ENCODE measurements at regions not wholly inside any gene's neighbourhood (a gene's known extent, or its start where the extent isn't known, plus 50 kb on each side); places are given as distances from the start of the nearest gene placed in this dataset.

GRCh38 chr17:74140282-74140681, 63.2 kb upstream of the RPL38 start:
- Histone ChIP-seq H3K4me1 (replicated peaks in 1 of 4; ENCODE audit: control insufficient read depth in 3 of 4, insufficient read depth in 4 of 4, low read length in 3 of 4) (no peaks in the 10 kb centered on the region), H2BK15ac (ENCODE audit: low read length) (no peak overlapping the region), H3K14ac (ENCODE audit: insufficient read length) (no peak overlapping the region), H2BK5ac (ENCODE audit: low read depth, low read length) (no peak overlapping the region), H3K27ac (ENCODE audit: low read depth, low read length) (no peak overlapping the region), H3K9ac (replicated peaks in 1 of 4; ENCODE audit: extremely low read depth in 1 of 4, low read depth in 3 of 4, low read length in 3 of 4) (no peak overlapping the region), H4K91ac (replicated peaks; ENCODE audit: insufficient read length, low read length) (no peak overlapping the region), H3K56ac (replicated peaks; ENCODE audit: insufficient read length, low read depth, low read length) (no peak overlapping the region), H3K23ac (ENCODE audit: insufficient read length) (no peak overlapping the region), H2BK12ac (ENCODE audit: low read depth, low read length) (no peak overlapping the region), H3K23me2 (ENCODE audit: low read depth, low read length) (no peaks in the 10 kb centered on the region), H3K4ac (replicated peaks; ENCODE audit: insufficient read length, low read depth, low read length) (no peak overlapping the region), H3K4me2 (ENCODE audit: insufficient read depth in 1 of 2, low read depth in 2 of 2, low read length in 2 of 2) (no peak overlapping the region), H4K20me1 (replicated peaks in 1 of 2; ENCODE audit: control insufficient read depth in 1 of 2, insufficient read depth in 2 of 2, low read length in 2 of 2) (no peaks in the 10 kb centered on the region), H2BK20ac (ENCODE audit: low read length) (no peak overlapping the region), H3K36me3 (ENCODE audit: control insufficient read depth in 2 of 4, insufficient read depth in 4 of 4, low read length in 3 of 4) (no peaks in the 10 kb centered on the region), H4K5ac (ENCODE audit: insufficient read length, low read depth, low read length) (no peak overlapping the region), H3K27me3 (replicated peaks in 1 of 4; ENCODE audit: control insufficient read depth in 3 of 4, extremely low read depth in 1 of 4, insufficient read depth in 3 of 4, low read length in 3 of 4) (no peaks in the 10 kb centered on the region), H3K18ac (ENCODE audit: extremely low read depth, low read length) (no peak overlapping the region), H2BK120ac (replicated peaks; ENCODE audit: low read depth, low read length) (no peak overlapping the region), H4K8ac (ENCODE audit: extremely low read depth, insufficient read depth, low read length) (no peak overlapping the region), H3K9me3 (ENCODE audit: insufficient read depth in 2 of 2, low read depth in 1 of 2, low read length in 1 of 2) (peaks cover 3 to 15% of the 10 kb centered on the region in 2 experiments; a peak in 3 of 4 replicates), H2AFZ (ENCODE audit: low read length) (no peak overlapping the region), H3K79me1 (ENCODE audit: low read depth, low read length) (no peaks in the 10 kb centered on the region), H3K4me3 (ENCODE audit: extremely low read depth in 1 of 4, insufficient read depth in 2 of 4, low read depth in 3 of 4, low read length in 4 of 4) (no peak overlapping the region), H2AK5ac (ENCODE audit: low read depth, low read length) (no peak overlapping the region), H3K79me2 (ENCODE audit: control insufficient read depth in 1 of 2, insufficient read depth in 2 of 2, low read length in 2 of 2) (no peaks in the 10 kb centered on the region)
- CTCF ChIA-PET (ENCODE audit: partially characterized antibody) = interaction anchor here (0.6 to 2.1 kb wide), 5 partner anchors 10 to 1154 kb away, joined by 3 to 8 read pairs (median 3); no protein-coding TSS in a partner anchor
- no peak for FAIRE-seq
- TF ChIP-seq BCL11A (IDR thresholded peaks at IDR 0.05; ENCODE audit: low read depth in 2 of 2, low read length in 2 of 2) = no peak
- TF ChIP-seq NRF1 (IDR thresholded peaks at IDR 0.05; ENCODE audit: low read depth, low read length) = no peak
- TF ChIP-seq CEBPB (IDR thresholded peaks at IDR 0.05; ENCODE audit: low read depth, low read length) = no peak
- 86% methylated on average over 3 of the region's 3 CpGs; no CpG with 5 or more reads in 1 of the 2 experiments for WGBS, 2 experiments (ENCODE audit: extremely low coverage in 1 of 2, insufficient coverage in 1 of 2, insufficient read length in 1 of 2, insufficient replicate concordance in 2 of 2, low coverage in 1 of 2, low lambda C conversion rate in 2 of 2, missing lambda C conversion rate in 1 of 2)
- POLR2A ChIA-PET (ENCODE audit: partially characterized antibody) = no interaction called here
- DNase-seq (ENCODE audit: low read depth in 1 of 2, low spot score in 2 of 2) = no peak
